ENCODE measurements at regions not wholly inside any gene's neighbourhood (a gene's known extent, or its start where the extent isn't known, plus 50 kb on each side); places are given as distances from the start of the nearest gene placed in this dataset.

GRCh38 chr15:92825985-92826384, 74.1 kb upstream of the CHD2 start:
- peaks cover 0 to 2% (median 0%) of the 10 kb centered on the region in 4 experiments; a peak in 1 of 7 replicates for H3K27me3 ChIP-seq (replicated peaks in 1 of 4; ENCODE audit: control insufficient read depth in 3 of 4, extremely low read depth in 1 of 4, insufficient read depth in 3 of 4, low read length in 3 of 4)
- H3K79me1 ChIP-seq (ENCODE audit: low read depth, low read length) = no peaks in the 10 kb centered on the region
- no peak overlapping the region for H2BK120ac ChIP-seq (replicated peaks; ENCODE audit: low read depth, low read length)
- CTCF ChIA-PET (ENCODE audit: partially characterized antibody) = interaction anchor here (0.9 to 1.0 kb wide), 3 partner anchors 9 to 54 kb away, joined by 3 to 4 read pairs (median 3); no protein-coding TSS in a partner anchor
- H2BK5ac ChIP-seq (ENCODE audit: low read depth, low read length) = no peak overlapping the region
- no peaks in the 10 kb centered on the region for H4K20me1 ChIP-seq (replicated peaks in 1 of 2; ENCODE audit: control insufficient read depth in 1 of 2, insufficient read depth in 2 of 2, low read length in 2 of 2)
- no peak overlapping the region for H3K14ac ChIP-seq (ENCODE audit: insufficient read length)
- H3K4ac ChIP-seq (replicated peaks; ENCODE audit: insufficient read length, low read depth, low read length) = no peak overlapping the region
- H3K4me3 ChIP-seq (ENCODE audit: extremely low read depth in 1 of 4, insufficient read depth in 2 of 4, low read depth in 3 of 4, low read length in 4 of 4) = no peak overlapping the region
- FAIRE-seq (no peak), DNase-seq (ENCODE audit: low read depth in 1 of 2, low spot score in 2 of 2) (no peak)
- H3K27ac ChIP-seq (ENCODE audit: low read depth, low read length) = no peak overlapping the region
- peaks cover 6 to 23% (median 19%) of the 10 kb centered on the region in 4 experiments; a peak in 4 of 7 replicates for H3K4me1 ChIP-seq (replicated peaks in 1 of 4; ENCODE audit: control insufficient read depth in 3 of 4, insufficient read depth in 4 of 4, low read length in 3 of 4)
- H2BK20ac ChIP-seq (ENCODE audit: low read length) = no peak overlapping the region
- no peaks in the 10 kb centered on the region for H3K79me2 ChIP-seq (ENCODE audit: control insufficient read depth in 1 of 2, insufficient read depth in 2 of 2, low read length in 2 of 2)
- H3K4me2 ChIP-seq (ENCODE audit: insufficient read depth in 1 of 2, low read depth in 2 of 2, low read length in 2 of 2) = no peak overlapping the region
- H3K18ac ChIP-seq (ENCODE audit: extremely low read depth, low read length) = no peak overlapping the region
- H4K8ac ChIP-seq (ENCODE audit: extremely low read depth, insufficient read depth, low read length) = no peak overlapping the region
- POLR2A ChIA-PET (ENCODE audit: partially characterized antibody) = no interaction called here
- H3K9ac ChIP-seq (replicated peaks in 1 of 4; ENCODE audit: extremely low read depth in 1 of 4, low read depth in 3 of 4, low read length in 3 of 4) = no peak overlapping the region
- no peak overlapping the region for H4K91ac ChIP-seq (replicated peaks; ENCODE audit: insufficient read length, low read length)
- H2BK12ac ChIP-seq (ENCODE audit: low read depth, low read length) = no peak overlapping the region
- H2AK5ac ChIP-seq (ENCODE audit: low read depth, low read length) = no peak overlapping the region
- no peak overlapping the region for H2BK15ac ChIP-seq (ENCODE audit: low read length)
- H3K23ac ChIP-seq (ENCODE audit: insufficient read length) = no peak overlapping the region
- no peaks in the 10 kb centered on the region for H3K9me3 ChIP-seq (ENCODE audit: insufficient read depth in 2 of 2, low read depth in 1 of 2, low read length in 1 of 2)
- 97% methylated on average over 2 of the region's 2 CpGs; no CpG with 5 or more reads in 1 of the 2 experiments for WGBS, 2 experiments (ENCODE audit: extremely low coverage in 1 of 2, insufficient coverage in 1 of 2, insufficient read length in 1 of 2, insufficient replicate concordance in 2 of 2, low coverage in 1 of 2, low lambda C conversion rate in 2 of 2, missing lambda C conversion rate in 1 of 2)
- H3K56ac ChIP-seq (replicated peaks; ENCODE audit: insufficient read length, low read depth, low read length) = no peak overlapping the region
- no peak overlapping the region for H2AFZ ChIP-seq (ENCODE audit: low read length)
- H3K23me2 ChIP-seq (ENCODE audit: low read depth, low read length) = no peaks in the 10 kb centered on the region
- H3K36me3 ChIP-seq (ENCODE audit: control insufficient read depth in 2 of 4, insufficient read depth in 4 of 4, low read length in 3 of 4) = no peaks in the 10 kb centered on the region
- H4K5ac ChIP-seq (ENCODE audit: insufficient read length, low read depth, low read length) = no peak overlapping the region
- no peak for TF ChIP-seq SRF (IDR thresholded peaks at IDR 0.05; ENCODE audit: low read depth, low read length)
- TF ChIP-seq BACH1 (IDR thresholded peaks at IDR 0.05; ENCODE audit: low read length) = no peak
- TF ChIP-seq RAD21 (IDR thresholded peaks at IDR 0.05 in 1 of 2, conservative IDR thresholded peaks at IDR 0.05 in 1 of 2; ENCODE audit: low read depth in 2 of 2, low read length in 2 of 2) = no peak
- TF ChIP-seq POLR2AphosphoS5 (IDR thresholded peaks at IDR 0.05; ENCODE audit: low read depth, low read length) = no peak
- TF ChIP-seq CTBP2 (IDR thresholded peaks at IDR 0.05; ENCODE audit: borderline replicate concordance, insufficient read depth, insufficient read length, low read length) = no peak
- no peak for TF ChIP-seq EP300 (IDR thresholded peaks at IDR 0.05; ENCODE audit: borderline replicate concordance in 1 of 2, low read depth in 2 of 2, low read length in 2 of 2)
- TF ChIP-seq EGR1 (IDR thresholded peaks at IDR 0.05; ENCODE audit: borderline replicate concordance, low read depth, low read length) = no peak
- no peak for TF ChIP-seq BCL11A (IDR thresholded peaks at IDR 0.05; ENCODE audit: low read depth in 2 of 2, low read length in 2 of 2)
- no peak for TF ChIP-seq HDAC2 (IDR thresholded peaks at IDR 0.05; ENCODE audit: borderline replicate concordance in 1 of 2, low read depth in 2 of 2, low read length in 2 of 2)
- TF ChIP-seq SP4 (IDR thresholded peaks at IDR 0.05; ENCODE audit: low read length) = no peak
- no peak for TF ChIP-seq RNF2 (IDR thresholded peaks at IDR 0.05; ENCODE audit: borderline replicate concordance, low read depth, low read length, missing control alignments, poor library complexity, severe bottlenecking)
- no peak for TF ChIP-seq ASH2L (IDR thresholded peaks at IDR 0.05; ENCODE audit: low read length)
- TF ChIP-seq SUZ12 (IDR thresholded peaks at IDR 0.05; ENCODE audit: low read length) = no peak
- no peak for TF ChIP-seq BRCA1 (IDR thresholded peaks at IDR 0.05; ENCODE audit: low read depth, low read length)
